Body of pancreas (tissue), 4 donors: ENCODE measurements at regions not wholly inside any gene's neighbourhood (a gene's known extent, or its start where the extent isn't known, plus 50 kb on each side); places are given as distances from the start of the nearest gene placed in this dataset.
A peak's percentile ranks its signal among the peaks of the same experiment; 100 is the strongest.

Source experiments
- ATAC-seq: fragments of 150-250 bp; one replicate; pipeline ENCODE4 v1.9.1; 2016
- DNase-seq, 4 donors: peaks; one replicate each; pipeline ENCODE4 v3.0.0-alpha.2; 2019
- H3K27ac ChIP-seq, 4 donors: fragments of 200-600 bp; sonication (generic); 1 replicate in 3 of 4; 2 replicates in 1 of 4; pipeline versions ENCODE4 v1.5.1 to v1.6.1; 2016 to 2019; ENCODE audit warnings: mild to moderate bottlenecking in 1 of 4, mixed read lengths in 1 of 4, moderate library complexity in 1 of 4
- H3K27me3 ChIP-seq, 2 donors: fragments of 200-600 bp; sonication (generic); one replicate each; pipeline ENCODE4 v1.6.0; 2016; ENCODE audit warnings: mild to moderate bottlenecking in 1 of 2
- H3K36me3 ChIP-seq, 2 donors: fragments of 200-600 bp; sonication (generic); replicated peaks in 1 of 2; 2 replicates each; pipeline ENCODE4 v1.5.1; 2016; ENCODE audit warnings: low read depth in 2 of 2; ENCODE audit not compliant: insufficient read depth in 1 of 2
- H3K4me1 ChIP-seq: fragments of 200-600 bp; sonication (generic); one replicate; pipeline ENCODE4 v1.6.0; 2016
- H3K4me3 ChIP-seq, 2 donors: fragments of 200-600 bp; sonication (generic); 1 replicate in 1 of 2; 2 replicates in 1 of 2; pipeline ENCODE4 v1.5.1; 2016 to 2019
- H3K9me3 ChIP-seq, 3 donors: fragments of 200-600 bp; sonication (generic); 1 replicate in 2 of 3; 2 replicates in 1 of 3; pipeline ENCODE4 v1.5.1; 2016
- CTCF ChIP-seq, 7 experiments: fragments of 450-650 bp in 4 of 7; fragments of 200-600 bp in 3 of 7; sonication (generic) in 3 of 7; IDR thresholded peaks; one replicate each; pipeline ENCODE4 v1.5.1; 2016 to 2019; ENCODE audit warnings: antibody characterized with exemption in 7 of 7
- POLR2A ChIP-seq, 3 donors: fragments of 450-650 bp; IDR thresholded peaks; one replicate each; pipeline ENCODE4 v1.6.1; 2016; ENCODE audit warnings: antibody characterized with exemption in 3 of 3, mild to moderate bottlenecking in 2 of 3
- WGBS, 2 donors: methylation state at CpG; one replicate each; pipeline ENCODE4 v1.1.5; 2017; 5-methylcytosine and 5-hydroxymethylcytosine counted together
- intact Hi-C: fragments of 100-400 bp; cut with DNase I; formaldehyde crosslinking; loops from one replicate; pipeline ENCODE4 v1.15.1; 2023

GRCh38 chr16:52597073-52597771 lies 50.3 kb upstream of the TOX3 start:
- ATAC-seq (no peak), DNase-seq (peak in 1 of 4 donors; percentile 26)
- Histone ChIP-seq H3K9me3 (no peaks in the 10 kb centered on the region), H3K27me3 (no peaks in the 10 kb centered on the region), H3K4me3 (no peak overlapping the region), H3K36me3 (no peaks in the 10 kb centered on the region), H3K27ac (no peak overlapping the region), H3K4me1 (peaks cover under 1% of the 10 kb centered on the region)
- WGBS, 2 donors: 67 to 69% methylated on average over 3 of the region's 3 CpGs
- intact Hi-C loops: no loop called here
- TF ChIP-seq CTCF (IDR thresholded peaks at IDR 0.05) (no peak), POLR2A (IDR thresholded peaks at IDR 0.05) (no peak)
